GM12874 (cell line): ENCODE measurements at regions not wholly inside any gene's neighbourhood (a gene's known extent, or its start where the extent isn't known, plus 50 kb on each side); places are given as distances from the start of the nearest gene placed in this dataset.

Source experiments
- TF ChIP-seq, protein P1 (sequence below): IDR thresholded peaks from 2 replicates; pipeline ENCODE4 v1.5.1; 2011; ENCODE audit warnings: low read depth, mild to moderate bottlenecking, control low read depth, low read length, moderate library complexity; ENCODE audit not compliant: insufficient read depth

DNA sequence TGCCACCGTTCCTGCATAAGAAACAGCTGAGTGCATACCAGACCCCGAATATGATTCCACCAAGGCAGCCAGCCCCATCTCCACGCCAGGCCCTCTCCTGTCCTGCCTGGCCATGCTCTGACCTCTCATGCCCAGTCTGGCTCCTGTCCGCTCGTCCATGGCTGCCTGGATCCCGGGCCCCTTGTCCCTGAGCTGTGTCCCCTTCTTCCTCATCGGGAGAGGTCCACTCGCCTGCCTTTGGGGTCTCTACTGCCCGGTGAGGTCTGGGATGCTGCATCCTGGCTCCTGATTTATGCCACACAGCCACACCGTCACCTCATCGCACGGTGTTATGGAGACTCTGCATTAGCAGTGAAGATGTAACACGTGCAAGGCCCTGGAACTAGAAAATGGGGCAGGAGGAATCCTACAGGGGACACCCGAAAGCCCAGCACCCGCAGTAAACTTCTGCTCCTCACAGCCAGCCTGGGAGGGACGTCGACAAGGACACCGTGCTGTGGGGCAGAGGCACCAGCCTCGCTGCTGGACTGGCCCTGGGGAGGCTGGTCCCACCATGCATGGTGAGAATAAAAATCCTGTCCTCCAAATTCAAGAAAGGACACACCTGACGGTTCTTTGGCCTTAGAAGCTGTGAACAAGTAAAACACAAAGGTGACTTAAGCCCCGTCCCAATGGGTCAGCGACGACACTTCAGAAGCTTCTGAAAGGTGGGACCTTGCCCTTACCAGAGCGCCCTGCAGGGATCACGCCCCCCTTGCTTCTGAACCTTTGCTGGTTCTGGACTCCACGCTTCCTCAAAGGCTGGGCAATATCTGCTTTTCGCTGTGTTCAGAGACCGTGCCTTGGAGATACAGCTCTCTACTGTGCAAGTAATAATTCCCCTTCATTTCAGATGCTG, 103.0 kb downstream of the DLL1 start:
- TF ChIP-seq, protein P1, sequence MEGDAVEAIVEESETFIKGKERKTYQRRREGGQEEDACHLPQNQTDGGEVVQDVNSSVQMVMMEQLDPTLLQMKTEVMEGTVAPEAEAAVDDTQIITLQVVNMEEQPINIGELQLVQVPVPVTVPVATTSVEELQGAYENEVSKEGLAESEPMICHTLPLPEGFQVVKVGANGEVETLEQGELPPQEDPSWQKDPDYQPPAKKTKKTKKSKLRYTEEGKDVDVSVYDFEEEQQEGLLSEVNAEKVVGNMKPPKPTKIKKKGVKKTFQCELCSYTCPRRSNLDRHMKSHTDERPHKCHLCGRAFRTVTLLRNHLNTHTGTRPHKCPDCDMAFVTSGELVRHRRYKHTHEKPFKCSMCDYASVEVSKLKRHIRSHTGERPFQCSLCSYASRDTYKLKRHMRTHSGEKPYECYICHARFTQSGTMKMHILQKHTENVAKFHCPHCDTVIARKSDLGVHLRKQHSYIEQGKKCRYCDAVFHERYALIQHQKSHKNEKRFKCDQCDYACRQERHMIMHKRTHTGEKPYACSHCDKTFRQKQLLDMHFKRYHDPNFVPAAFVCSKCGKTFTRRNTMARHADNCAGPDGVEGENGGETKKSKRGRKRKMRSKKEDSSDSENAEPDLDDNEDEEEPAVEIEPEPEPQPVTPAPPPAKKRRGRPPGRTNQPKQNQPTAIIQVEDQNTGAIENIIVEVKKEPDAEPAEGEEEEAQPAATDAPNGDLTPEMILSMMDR: no peak

DNA sequence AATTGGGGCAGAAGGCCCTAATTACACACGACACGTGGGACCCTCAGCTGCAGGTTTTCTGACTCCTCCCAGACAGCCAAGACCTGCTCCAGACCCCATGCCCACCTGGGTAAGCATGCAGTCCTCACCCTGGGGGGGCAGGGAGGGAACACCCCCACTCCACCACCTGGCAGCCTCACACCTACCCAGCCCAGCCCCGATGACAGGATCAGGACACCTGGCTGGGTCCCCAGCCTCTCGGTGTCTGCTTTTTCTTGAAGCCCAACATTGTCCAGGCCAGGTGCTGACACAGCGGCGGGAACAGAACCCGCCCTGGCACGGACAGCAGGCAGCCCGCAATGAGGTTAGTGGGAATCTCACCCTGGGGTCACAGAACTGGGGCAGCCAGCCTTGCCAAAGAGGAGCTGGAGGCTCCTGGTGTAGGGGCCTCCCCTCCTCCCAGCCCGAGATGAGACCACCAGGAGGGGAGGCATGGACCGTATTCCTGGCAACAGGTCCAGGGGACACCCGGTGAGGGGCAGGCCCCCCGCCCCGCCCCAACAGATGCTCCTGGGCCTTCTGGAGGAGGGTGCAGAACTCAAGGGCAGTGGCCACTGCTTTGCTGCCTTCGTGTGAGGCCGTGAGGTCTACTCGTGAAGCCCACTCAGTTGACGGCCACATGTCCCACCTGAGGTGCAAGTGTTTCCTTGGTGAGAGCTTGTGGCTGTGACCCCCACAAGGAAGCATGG, 103.8 kb downstream of the DLL1 start:
- TF ChIP-seq, protein P1: no peak

DNA sequence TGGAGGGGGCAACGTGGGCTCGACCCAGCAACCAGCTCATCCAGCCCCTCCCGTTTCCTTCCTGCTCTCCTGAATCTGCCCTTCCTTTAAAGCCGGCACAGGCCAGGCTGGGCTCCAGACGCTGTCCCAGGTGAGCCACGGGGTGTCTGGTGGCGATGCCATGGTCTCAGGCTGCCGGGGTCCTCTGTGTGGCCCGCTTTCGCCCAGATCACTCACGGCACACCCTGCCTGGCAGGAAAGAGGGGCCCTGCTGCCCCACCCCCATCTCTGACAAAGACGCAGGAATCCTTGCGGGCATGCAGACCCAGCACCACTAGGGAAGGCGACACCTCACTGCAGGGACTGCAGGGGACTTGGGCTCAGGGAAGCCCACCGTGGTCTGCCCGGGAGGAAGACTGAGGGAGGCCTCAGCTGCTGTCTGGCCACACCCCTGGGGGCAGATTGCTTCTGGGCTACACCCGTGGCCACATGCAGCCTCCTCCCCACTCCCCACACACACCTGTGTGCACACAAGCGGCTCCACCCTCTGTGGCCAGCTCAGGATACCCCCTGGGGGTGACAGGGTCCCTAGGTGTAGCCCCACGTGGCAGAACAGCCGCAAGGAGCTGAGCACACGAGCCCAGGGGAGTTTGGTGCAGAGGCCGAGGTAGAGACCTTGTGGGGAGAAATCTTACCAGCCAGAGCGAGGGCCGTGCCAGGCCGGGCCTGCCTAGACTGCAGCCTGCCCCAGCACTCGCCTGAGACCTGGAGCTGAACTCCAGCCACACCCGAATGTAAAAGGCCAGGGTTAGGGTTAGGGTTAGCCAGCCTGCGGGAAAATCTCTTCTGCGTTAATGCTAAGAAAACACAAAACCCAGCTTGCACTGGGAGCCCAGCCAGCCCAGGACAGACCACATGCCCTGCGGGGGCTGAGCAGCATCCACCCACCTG, 104.6 kb downstream of the DLL1 start:
- TF ChIP-seq, protein P1: no peak

DNA sequence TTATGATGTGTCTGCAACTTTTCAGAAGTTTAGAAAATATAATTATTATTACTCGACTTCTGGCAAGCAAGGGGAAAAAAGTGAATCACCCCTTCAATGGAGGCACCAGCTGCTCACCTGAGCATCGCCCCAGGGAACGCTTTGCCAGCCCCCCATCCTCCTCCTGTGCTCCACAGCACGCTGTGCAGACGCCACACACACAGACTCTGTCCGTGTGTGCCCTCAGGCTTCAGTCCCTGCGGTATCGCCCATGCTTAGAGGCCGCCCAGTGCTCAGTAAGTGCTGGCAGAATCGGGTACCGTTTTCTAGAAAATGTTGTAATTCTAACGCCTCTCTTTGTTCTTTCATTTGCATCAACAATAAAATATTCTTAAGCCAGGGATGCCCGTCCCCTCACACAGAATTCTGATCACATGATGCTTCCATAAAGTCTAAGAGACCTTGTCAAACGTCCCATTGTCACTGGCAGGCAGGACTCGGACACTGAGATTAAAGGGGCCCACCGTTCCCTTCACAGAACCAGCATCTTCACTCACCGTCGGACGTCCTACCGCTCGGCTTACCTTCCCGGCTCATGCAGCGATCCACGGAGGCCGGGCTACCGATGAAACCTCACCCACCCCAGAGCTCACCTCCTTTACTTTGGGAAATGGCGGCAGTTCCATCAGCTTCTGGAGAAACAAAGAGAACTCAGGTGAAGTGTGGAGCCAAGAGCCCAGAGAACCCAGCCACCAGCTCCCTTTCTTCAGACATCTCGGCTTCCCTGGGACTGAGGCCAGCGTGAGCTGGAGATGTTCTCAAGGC, 105.5 kb downstream of the DLL1 start:
- TF ChIP-seq, protein P1: no peak

DNA sequence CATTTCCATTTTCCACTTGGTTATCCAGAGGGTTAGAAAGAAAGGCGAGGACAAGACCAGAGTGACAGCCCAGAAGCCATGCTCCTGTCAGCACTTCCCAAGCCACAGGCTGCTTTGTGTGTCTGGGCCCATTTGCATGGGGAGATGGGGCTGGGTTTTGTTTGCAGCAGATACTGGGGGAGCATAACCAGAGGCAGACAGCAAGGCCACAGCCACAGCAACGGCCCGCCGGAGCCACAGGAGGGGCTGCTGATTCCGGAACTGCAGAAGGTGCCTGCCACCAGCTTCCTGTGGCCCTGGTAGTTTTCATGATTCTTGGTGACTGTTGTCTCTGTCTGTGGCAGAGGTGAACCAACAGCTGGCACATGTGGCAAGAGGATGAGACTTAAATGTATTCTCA, 106.6 kb downstream of the DLL1 start:
- TF ChIP-seq, protein P1: no peak

DNA sequence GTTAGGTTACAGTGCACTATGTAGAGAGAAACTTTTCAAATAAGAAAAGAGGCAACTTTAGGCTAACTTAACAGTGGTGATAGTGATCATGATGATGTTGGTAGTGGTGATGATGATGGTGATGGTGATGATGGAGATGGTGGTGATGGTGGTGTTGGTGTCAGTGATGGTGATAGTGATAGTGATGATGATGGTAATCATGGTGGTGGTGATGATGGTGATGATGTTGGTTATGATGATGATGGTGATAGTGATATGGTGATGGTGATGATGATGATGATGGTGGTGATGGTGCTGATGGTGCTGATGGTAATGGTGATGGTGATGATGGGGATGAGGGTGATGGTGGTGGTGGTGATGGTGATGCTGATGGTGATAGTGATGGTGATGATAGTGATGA, 107.4 kb downstream of the DLL1 start:
- TF ChIP-seq, protein P1: no peak
